B cell (primary cell): ENCODE measurements at regions not wholly inside any gene's neighbourhood (a gene's known extent, or its start where the extent isn't known, plus 50 kb on each side); places are given as distances from the start of the nearest gene placed in this dataset.

Experiments used
- ATAC-seq: fragments of 200-7000 bp; cut with Tn5 transposase; one replicate; pipeline ENCODE4 v1.10.0; 2021; ENCODE audit warnings: low read depth, mild to moderate bottlenecking, moderate number of reproducible peaks, moderate library complexity
- CTCF ChIA-PET: fragments of 350-600 bp; sonication (Branson Sonifier 250); formaldehyde crosslinking; loops from one replicate; lab custom pipeline; 2021; ENCODE audit warnings: antibody characterized with exemption, inconsistent platforms; lab: Charles Lee
- POLR2A ChIA-PET: fragments of 350-600 bp; sonication (Branson Sonifier 250); formaldehyde crosslinking; loops from one replicate; lab custom pipeline; 2021; ENCODE audit warnings: antibody characterized with exemption; lab: Charles Lee
- DNase-seq: peaks from one replicate; pipeline ENCODE4 v3.0.0; 2013
- H2AFZ ChIP-seq: 2 replicates; pipeline ENCODE4 v1.6.1; 2012; ENCODE audit warnings: mild to moderate bottlenecking, low read depth, low read length; ENCODE audit not compliant: insufficient read depth, poor library complexity, severe bottlenecking
- H3K27ac ChIP-seq, 2 donors: 1 replicate in 1 of 2; 2 replicates in 1 of 2; pipeline ENCODE4 v1.5.1; 2012 to 2013; ENCODE audit warnings: low read length in 2 of 2, mild to moderate bottlenecking in 2 of 2, moderate library complexity in 1 of 2
- H3K27me3 ChIP-seq, 4 experiments: fragments of 200-600 bp in 1 of 4; sonication (generic) in 1 of 4; replicated peaks in 1 of 4; 1 replicate in 2 of 4; 2 replicates in 2 of 4; pipeline versions ENCODE4 v1.6.1 to v1.7.0; 2013 to 2016; ENCODE audit warnings: low read length in 3 of 4, mild to moderate bottlenecking in 2 of 4, mixed read lengths in 1 of 4, moderate library complexity in 1 of 4; ENCODE audit not compliant: insufficient read depth in 4 of 4, control insufficient read depth in 3 of 4; ENCODE audit errors: control extremely low read depth in 1 of 4
- H3K36me3 ChIP-seq, 2 experiments: replicated peaks in 1 of 2; 1 replicate in 1 of 2; 2 replicates in 1 of 2; pipeline versions ENCODE4 v1.6.1 to v1.7.1; 2013; ENCODE audit warnings: low read length in 1 of 2; ENCODE audit not compliant: insufficient read depth in 2 of 2, control insufficient read depth in 1 of 2; ENCODE audit errors: control extremely low read depth in 1 of 2, extremely low read depth in 1 of 2
- H3K4me1 ChIP-seq, 2 donors: fragments of 200-600 bp in 1 of 2; sonication (generic) in 1 of 2; 1 replicate in 1 of 2; 2 replicates in 1 of 2; pipeline versions ENCODE4 v1.5.1 to v1.6.1; 2013 to 2017; ENCODE audit warnings: low read length in 2 of 2; ENCODE audit not compliant: control insufficient read depth in 2 of 2, insufficient read depth in 2 of 2
- H3K4me2 ChIP-seq: replicated peaks from 2 replicates; pipeline ENCODE3; 2012; ENCODE audit warnings: mild to moderate bottlenecking, low read depth, low read length; ENCODE audit not compliant: poor library complexity, severe bottlenecking
- H3K4me3 ChIP-seq, 5 experiments: fragments of 200-600 bp in 1 of 5; sonication (generic) in 1 of 5; 1 replicate in 3 of 5; 2 replicates in 2 of 5; pipeline versions ENCODE4 v1.5.1 to v1.7.0; 2011 to 2016; ENCODE audit warnings: low read length in 4 of 5, mild to moderate bottlenecking in 4 of 5, low read depth in 2 of 5, control low read depth in 1 of 5, moderate library complexity in 1 of 5; ENCODE audit not compliant: insufficient read depth in 1 of 5; ENCODE audit errors: control extremely low read depth in 1 of 5, extremely low read depth in 1 of 5
- H3K79me2 ChIP-seq: fragments of 200-600 bp; sonication (generic); one replicate; pipeline ENCODE4 v1.6.0; 2016; ENCODE audit warnings: low read length; ENCODE audit not compliant: control insufficient read depth, insufficient read depth
- H3K9ac ChIP-seq: fragments of 200-600 bp; sonication (generic); 2 replicates; pipeline ENCODE4 v1.6.1; 2017; ENCODE audit warnings: mild to moderate bottlenecking, low read length, moderate library complexity
- H3K9me3 ChIP-seq, 3 donors: one replicate each; pipeline versions ENCODE4 v1.6.1 to v1.7.1; 2013; ENCODE audit warnings: low read length in 2 of 3; ENCODE audit not compliant: control insufficient read depth in 2 of 3, insufficient read depth in 1 of 3; ENCODE audit errors: control extremely low read depth in 1 of 3
- H4K20me1 ChIP-seq: 2 replicates; pipeline ENCODE4 v1.6.0; 2012; ENCODE audit warnings: mild to moderate bottlenecking, low read length; ENCODE audit not compliant: insufficient read depth, control insufficient read depth, poor library complexity, severe bottlenecking
- H3K27ac Mint-ChIP-seq: one replicate; pipeline ENCODE4 v1.8.0; 2021; ENCODE audit warnings: mixed read lengths
- H3K27me3 Mint-ChIP-seq: one replicate; pipeline ENCODE4 v1.8.0; 2021; ENCODE audit warnings: mixed read lengths
- H3K4me1 Mint-ChIP-seq: one replicate; pipeline ENCODE4 v1.8.0; 2021; ENCODE audit warnings: mixed read lengths
- H3K4me3 Mint-ChIP-seq: one replicate; pipeline ENCODE4 v1.8.0; 2021; ENCODE audit warnings: mixed read lengths
- H3K9me3 Mint-ChIP-seq: one replicate; pipeline ENCODE4 v1.8.0; 2022; ENCODE audit warnings: mixed read lengths; ENCODE audit not compliant: insufficient read depth
- EZH2 ChIP-seq: IDR thresholded peaks from 2 replicates; pipeline ENCODE4 v1.6.1; 2012; ENCODE audit warnings: borderline replicate concordance, low read depth, mild to moderate bottlenecking, moderate library complexity, low read length; ENCODE audit not compliant: insufficient read depth, poor library complexity, severe bottlenecking
- WGBS: methylation state at CpG from one replicate; pipeline ENCODE4 v1.1.5; 2013; ENCODE audit warnings: missing lambda C conversion rate; ENCODE audit not compliant: insufficient coverage; 5-methylcytosine and 5-hydroxymethylcytosine counted together
- intact Hi-C: fragments of 100-400 bp; cut with micrococcal nuclease; formaldehyde crosslinking; loops from one replicate; pipeline ENCODE4 v1.10.0; 2022
- TF ChIP-seq, protein P1 (sequence below): fragments of 200-600 bp; IDR thresholded peaks from one replicate; pipeline ENCODE4 v1.8.0; 2022; ENCODE audit warnings: antibody characterized with exemption, mild to moderate bottlenecking

DNA sequence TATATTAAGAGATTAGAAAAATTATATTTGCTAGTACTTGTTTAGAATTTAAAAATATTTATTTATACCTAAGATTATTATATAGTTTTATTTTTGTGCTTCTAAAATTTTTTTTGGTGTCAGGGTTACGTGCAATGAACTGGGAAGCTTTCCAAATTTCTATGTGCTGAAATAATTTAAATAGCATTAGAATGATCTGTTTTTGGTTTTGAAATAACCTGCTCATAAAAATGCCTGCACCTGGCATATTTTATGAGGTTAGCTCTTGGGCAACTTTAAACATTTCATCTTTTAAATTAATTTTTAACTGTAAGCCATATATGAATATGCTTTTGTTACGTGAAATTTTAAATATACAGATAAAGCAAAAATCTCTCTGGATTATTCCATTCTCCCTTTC lies 482.5 kb downstream of the GLRX3 start:
- Histone ChIP-seq H3K27me3 (no peaks in the 10 kb centered on the region), H2AFZ (no peak overlapping the region), H4K20me1 (no peaks in the 10 kb centered on the region), H3K4me1 (no peaks in the 10 kb centered on the region), H3K4me2 (no peak overlapping the region), H3K27ac (no peak overlapping the region), H3K36me3 (no peaks in the 10 kb centered on the region), H3K9ac (no peak overlapping the region), H3K4me3 (no peak overlapping the region), H3K79me2 (no peaks in the 10 kb centered on the region), H3K9me3 (peaks cover 0 to 9% (median 0%) of the 10 kb centered on the region in 3 donors)
- no CpG with 5 or more reads among the region's 2 CpGs for WGBS
- ChIA-PET CTCF (no interaction called here), POLR2A (no interaction called here)
- intact Hi-C loops, result no loop called here
- no peaks in the 10 kb centered on the region for H3K9me3 Mint-ChIP-seq
- H3K4me3 Mint-ChIP-seq, result no peak overlapping the region
- TF ChIP-seq EZH2, result no peak
- TF ChIP-seq, protein P1, sequence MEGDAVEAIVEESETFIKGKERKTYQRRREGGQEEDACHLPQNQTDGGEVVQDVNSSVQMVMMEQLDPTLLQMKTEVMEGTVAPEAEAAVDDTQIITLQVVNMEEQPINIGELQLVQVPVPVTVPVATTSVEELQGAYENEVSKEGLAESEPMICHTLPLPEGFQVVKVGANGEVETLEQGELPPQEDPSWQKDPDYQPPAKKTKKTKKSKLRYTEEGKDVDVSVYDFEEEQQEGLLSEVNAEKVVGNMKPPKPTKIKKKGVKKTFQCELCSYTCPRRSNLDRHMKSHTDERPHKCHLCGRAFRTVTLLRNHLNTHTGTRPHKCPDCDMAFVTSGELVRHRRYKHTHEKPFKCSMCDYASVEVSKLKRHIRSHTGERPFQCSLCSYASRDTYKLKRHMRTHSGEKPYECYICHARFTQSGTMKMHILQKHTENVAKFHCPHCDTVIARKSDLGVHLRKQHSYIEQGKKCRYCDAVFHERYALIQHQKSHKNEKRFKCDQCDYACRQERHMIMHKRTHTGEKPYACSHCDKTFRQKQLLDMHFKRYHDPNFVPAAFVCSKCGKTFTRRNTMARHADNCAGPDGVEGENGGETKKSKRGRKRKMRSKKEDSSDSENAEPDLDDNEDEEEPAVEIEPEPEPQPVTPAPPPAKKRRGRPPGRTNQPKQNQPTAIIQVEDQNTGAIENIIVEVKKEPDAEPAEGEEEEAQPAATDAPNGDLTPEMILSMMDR, result no peak
- no peaks in the 10 kb centered on the region for H3K4me1 Mint-ChIP-seq
- ATAC-seq (no peak), DNase-seq (no peak)
- H3K27ac Mint-ChIP-seq, result no peak overlapping the region
- no peaks in the 10 kb centered on the region for H3K27me3 Mint-ChIP-seq

DNA sequence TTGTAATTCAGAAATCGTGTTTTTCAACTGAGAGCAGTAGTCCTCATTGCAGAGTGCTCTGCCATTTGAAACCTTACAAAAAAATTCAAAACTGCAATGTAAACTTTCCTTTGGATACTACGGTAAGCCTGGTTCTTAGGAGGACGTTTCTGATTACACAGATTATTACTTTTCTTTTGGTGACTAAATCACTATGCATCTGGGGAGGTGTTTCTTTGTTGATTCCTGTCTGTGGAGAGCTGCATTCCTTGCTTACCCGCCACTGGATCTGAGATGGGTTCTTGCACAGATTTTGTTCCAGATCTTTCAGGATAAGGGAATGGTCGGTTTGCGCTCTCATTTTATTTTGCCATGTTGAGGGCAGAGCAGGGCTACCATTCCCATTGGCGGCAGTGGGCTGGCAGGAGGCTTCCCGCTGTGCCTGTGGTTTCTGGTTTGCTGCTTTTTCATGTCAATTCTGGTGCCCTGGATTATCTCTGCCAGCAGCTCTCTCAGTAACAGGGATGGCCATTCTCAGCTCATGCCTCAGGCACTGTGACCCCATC lies 485.1 kb downstream of the GLRX3 start:
- ATAC-seq, result no peak
- Histone ChIP-seq H3K9ac (no peak overlapping the region), H3K27me3 (no peaks in the 10 kb centered on the region), H3K4me2 (no peak overlapping the region), H3K9me3 (peaks cover 0 to 12% (median 0%) of the 10 kb centered on the region in 3 donors), H3K36me3 (no peaks in the 10 kb centered on the region), H2AFZ (no peak overlapping the region), H3K4me3 (no peak overlapping the region), H3K4me1 (no peaks in the 10 kb centered on the region), H4K20me1 (no peaks in the 10 kb centered on the region), H3K27ac (no peak overlapping the region), H3K79me2 (no peaks in the 10 kb centered on the region)
- 75% methylated on average over 5 of the region's 8 CpGs for WGBS
- ChIA-PET POLR2A (no interaction called here), CTCF (no interaction called here)
- no peaks in the 10 kb centered on the region for H3K9me3 Mint-ChIP-seq
- intact Hi-C loops, result no loop called here
- H3K4me1 Mint-ChIP-seq, result no peaks in the 10 kb centered on the region
- no peak for DNase-seq
- TF ChIP-seq, protein P1, result no peak
- TF ChIP-seq EZH2, result no peak
- H3K27me3 Mint-ChIP-seq, result no peaks in the 10 kb centered on the region
- no peak overlapping the region for H3K27ac Mint-ChIP-seq
- H3K4me3 Mint-ChIP-seq, result no peak overlapping the region
